Transverse colon (tissue), 3 donors: ENCODE measurements at regions not wholly inside any gene's neighbourhood (a gene's known extent, or its start where the extent isn't known, plus 50 kb on each side); places are given as distances from the start of the nearest gene placed in this dataset.

Experiments
- CTCF ChIP-seq, 5 experiments: fragments of 200-600 bp in 3 of 5; fragments of 450-650 bp in 2 of 5; sonication (generic) in 3 of 5; IDR thresholded peaks; 1 replicate in 2 of 5; 2 replicates in 3 of 5; pipeline ENCODE4 v1.5.1; 2016 to 2017; ENCODE audit warnings: antibody characterized with exemption in 5 of 5, inconsistent platforms in 3 of 5, mild to moderate bottlenecking in 2 of 5, moderate library complexity in 1 of 5
- EP300 ChIP-seq: sonication (generic); formaldehyde crosslinking; IDR thresholded peaks from one replicate; pipeline ENCODE4 v1.6.1; 2017; ENCODE audit warnings: antibody characterized with exemption, low read depth
- POLR2A ChIP-seq: fragments of 450-650 bp; IDR thresholded peaks from one replicate; pipeline ENCODE4 v1.6.1; 2016; ENCODE audit warnings: antibody characterized with exemption, mild to moderate bottlenecking, moderate library complexity

GRCh38 chr4:126991965-126992364, 640.8 kb upstream of the INTU start:
- TF ChIP-seq CTCF (IDR thresholded peaks at IDR 0.05) (no peak), POLR2A (no peak), EP300 (no peak)
